NCI-H524 (cell line): ENCODE measurements at regions not wholly inside any gene's neighbourhood (a gene's known extent, or its start where the extent isn't known, plus 50 kb on each side); places are given as distances from the start of the nearest gene placed in this dataset.
A peak's percentile ranks its signal among the peaks of the same experiment; 100 is the strongest.
"Not testable (repeated sequence)": the region's sequence is repeated elsewhere in the genome, so short reads cannot be mapped to it uniquely, and the experiment has no call there.

Source experiments
- DNase-seq, 2 experiments: peaks; one replicate each; lab custom pipeline; 2025; lab: John Stamatoyannopoulos, UW

GRCh38 chr1:178607718-178608408 lies 95.0 kb downstream of the TEX35 start:
- DNase-seq = no peak

GRCh38 chr1:178609015-178609414 lies 96.1 kb downstream of the TEX35 start:
- DNase-seq = no peak

- not testable (repeated sequence) for DNase-seq
These were observed 97.9 kb downstream of the TEX35 start for GRCh38 chr1:178610690-178611410.

GRCh38 chr1:178612261-178612660 lies 99.4 kb downstream of the TEX35 start:
- no peak for DNase-seq

- DNase-seq = no peak
These were observed 100.5 kb downstream of the TEX35 start for GRCh38 chr1:178613271-178613945.

- peak in 1 of 2 experiments; percentile 7 for DNase-seq
These were observed 101.4 kb downstream of the TEX35 start for GRCh38 chr1:178614286-178614685.

- no peak for DNase-seq
These were observed 105.8 kb upstream of the RALGPS2 start for GRCh38 chr1:178619042-178619927.

GRCh38 chr1:178620584-178621475 lies 104.2 kb upstream of the RALGPS2 start:
- DNase-seq = no peak

- no peak for DNase-seq
These were observed 103.2 kb upstream of the RALGPS2 start for GRCh38 chr1:178621822-178622221.

GRCh38 chr1:178625695-178626094 lies 99.3 kb upstream of the RALGPS2 start:
- no peak for DNase-seq

GRCh38 chr1:178627037-178627436 lies 98.0 kb upstream of the RALGPS2 start:
- no peak for DNase-seq

- DNase-seq = no peak
These were observed 96.3 kb upstream of the RALGPS2 start for GRCh38 chr1:178628637-178629251.

- DNase-seq = no peak
These were observed 95.5 kb upstream of the RALGPS2 start for GRCh38 chr1:178629252-178630154.

GRCh38 chr1:178630417-178630816 lies 94.6 kb upstream of the RALGPS2 start:
- DNase-seq = no peak

GRCh38 chr1:178632653-178633052 lies 92.4 kb upstream of the RALGPS2 start:
- DNase-seq = no peak

GRCh38 chr1:178633056-178633455 lies 92.0 kb upstream of the RALGPS2 start:
- DNase-seq = no peak

- DNase-seq = no peak
These were observed 90.6 kb upstream of the RALGPS2 start for GRCh38 chr1:178634445-178634844.

GRCh38 chr1:178637841-178638240 lies 87.2 kb upstream of the RALGPS2 start:
- DNase-seq = no peak

- DNase-seq = no peak
These were observed 85.7 kb upstream of the RALGPS2 start for GRCh38 chr1:178639326-178639725.
